ENCODE measurements at regions not wholly inside any gene's neighbourhood (a gene's known extent, or its start where the extent isn't known, plus 50 kb on each side); places are given as distances from the start of the nearest gene placed in this dataset.
A peak's percentile ranks its signal among the peaks of the same experiment; 100 is the strongest.

GRCh38 chr7:116310141-116310540, 99.8 kb downstream of the TES start:
- no peak for DNase-seq (ENCODE audit: low read depth)

- no peak for DNase-seq (ENCODE audit: low read depth)
Measured at GRCh38 chr7:116311259-116311658, 100.9 kb downstream of the TES start.

GRCh38 chr7:116311816-116312471, 101.6 kb downstream of the TES start:
- DNase-seq (ENCODE audit: low read depth), result no peak

GRCh38 chr7:116315293-116315692, 105.0 kb downstream of the TES start:
- DNase-seq (ENCODE audit: low read depth), result no peak

- no peak for DNase-seq (ENCODE audit: low read depth)
Measured at GRCh38 chr7:116315803-116316202, 105.5 kb downstream of the TES start.

GRCh38 chr7:116316838-116317628, 106.7 kb downstream of the TES start:
- DNase-seq (ENCODE audit: low read depth), result no peak

GRCh38 chr7:116317907-116318306, 107.6 kb downstream of the TES start:
- no peak for DNase-seq (ENCODE audit: low read depth)

- no peak for DNase-seq (ENCODE audit: low read depth)
Measured at GRCh38 chr7:116322541-116322940, 112.2 kb downstream of the TES start.

- no peak for DNase-seq (ENCODE audit: low read depth)
Measured at GRCh38 chr7:116324582-116324981, 114.2 kb downstream of the TES start.

GRCh38 chr7:116325517-116325916, 115.2 kb downstream of the TES start:
- DNase-seq (ENCODE audit: low read depth), result no peak

GRCh38 chr7:116327135-116327534, 116.8 kb downstream of the TES start:
- no peak for DNase-seq (ENCODE audit: low read depth)

GRCh38 chr7:116327752-116328151, 117.4 kb downstream of the TES start:
- no peak for DNase-seq (ENCODE audit: low read depth)

GRCh38 chr7:116328161-116328560, 117.8 kb downstream of the TES start:
- DNase-seq (ENCODE audit: low read depth), result no peak

- peak; percentile 24 for DNase-seq (ENCODE audit: low read depth)
Measured at GRCh38 chr7:116329686-116330503, 119.6 kb downstream of the TES start.

- DNase-seq (ENCODE audit: low read depth), result no peak
Measured at GRCh38 chr7:116331020-116331419, 120.7 kb downstream of the TES start.

GRCh38 chr7:116332766-116333165, 122.4 kb downstream of the TES start:
- no peak for DNase-seq (ENCODE audit: low read depth)

- no peak for DNase-seq (ENCODE audit: low read depth)
Measured at GRCh38 chr7:116334555-116334954, 124.2 kb downstream of the TES start.

GRCh38 chr7:116337018-116337417, 126.7 kb downstream of the TES start:
- no peak for DNase-seq (ENCODE audit: low read depth)

- no peak for DNase-seq (ENCODE audit: low read depth)
Measured at GRCh38 chr7:116337800-116338199, 127.5 kb downstream of the TES start.

GRCh38 chr7:116339564-116339963, 129.2 kb downstream of the TES start:
- DNase-seq (ENCODE audit: low read depth), result no peak

- DNase-seq (ENCODE audit: low read depth), result no peak
Measured at GRCh38 chr7:116340201-116340847, 130.0 kb downstream of the TES start.
